ENCODE measurements at regions not wholly inside any gene's neighbourhood (a gene's known extent, or its start where the extent isn't known, plus 50 kb on each side); places are given as distances from the start of the nearest gene placed in this dataset.
"Not testable (repeated sequence)": the region's sequence is repeated elsewhere in the genome, so short reads cannot be mapped to it uniquely, and the experiment has no call there.

- DNase-seq (ENCODE audit: low read depth in 2 of 2) = no peak
Measured at GRCh38 chr3:69647511-69648110, 91.7 kb upstream of the MITF start.

GRCh38 chr3:69647081-69647480, 92.2 kb upstream of the MITF start:
- no peak for DNase-seq (ENCODE audit: low read depth in 2 of 2)

GRCh38 chr3:69646287-69647067, 92.8 kb upstream of the MITF start:
- DNase-seq (ENCODE audit: low read depth in 2 of 2) = no peak

- no peak for DNase-seq (ENCODE audit: low read depth in 2 of 2)
Measured at GRCh38 chr3:69642606-69643005, 96.7 kb upstream of the MITF start.

GRCh38 chr3:69639851-69640250, 99.4 kb upstream of the MITF start:
- DNase-seq (ENCODE audit: low read depth in 2 of 2) = no peak

- no peak for DNase-seq (ENCODE audit: low read depth in 2 of 2)
Measured at GRCh38 chr3:69628951-69629350, 110.3 kb upstream of the MITF start.

GRCh38 chr3:69613286-69613685, 126.0 kb upstream of the MITF start:
- no peak for DNase-seq (ENCODE audit: low read depth in 2 of 2)

- no peak for DNase-seq (ENCODE audit: low read depth in 2 of 2)
Measured at GRCh38 chr3:69612791-69613190, 126.5 kb upstream of the MITF start.

GRCh38 chr3:69609566-69609965, 129.7 kb upstream of the MITF start:
- DNase-seq (ENCODE audit: low read depth in 2 of 2) = not testable (repeated sequence)

- no peak for DNase-seq (ENCODE audit: low read depth in 2 of 2)
Measured at GRCh38 chr3:69607466-69608305, 131.6 kb upstream of the MITF start.

- DNase-seq (ENCODE audit: low read depth in 2 of 2) = no peak
Measured at GRCh38 chr3:69605867-69606266, 133.4 kb upstream of the MITF start.

GRCh38 chr3:69604735-69605450, 134.4 kb upstream of the MITF start:
- no peak for DNase-seq (ENCODE audit: low read depth in 2 of 2)

- no peak for DNase-seq (ENCODE audit: low read depth in 2 of 2)
Measured at GRCh38 chr3:69602112-69602511, 137.2 kb upstream of the MITF start.

- no peak for DNase-seq (ENCODE audit: low read depth in 2 of 2)
Measured at GRCh38 chr3:69594286-69594685, 145.0 kb upstream of the MITF start.

- no peak for DNase-seq (ENCODE audit: low read depth in 2 of 2)
Measured at GRCh38 chr3:69591164-69591736, 148.0 kb upstream of the MITF start.

- DNase-seq (ENCODE audit: low read depth in 2 of 2) = no peak
Measured at GRCh38 chr3:69590111-69590510, 149.2 kb upstream of the MITF start.

- DNase-seq (ENCODE audit: low read depth in 2 of 2) = no peak
Measured at GRCh38 chr3:69588170-69588569, 151.1 kb upstream of the MITF start.

- no peak for DNase-seq (ENCODE audit: low read depth in 2 of 2)
Measured at GRCh38 chr3:69585472-69585871, 153.8 kb upstream of the MITF start.

- no peak for DNase-seq (ENCODE audit: low read depth in 2 of 2)
Measured at GRCh38 chr3:69582044-69582443, 157.2 kb upstream of the MITF start.

GRCh38 chr3:69579306-69580041, 159.8 kb upstream of the MITF start:
- no peak for DNase-seq (ENCODE audit: low read depth in 2 of 2)

- DNase-seq (ENCODE audit: low read depth in 2 of 2) = no peak
Measured at GRCh38 chr3:69569520-69569919, 169.7 kb upstream of the MITF start.

Measured in stimulated activated CD4-positive, alpha-beta T cell treated with anti-CD3 and anti-CD28 coated beads, Interleukin-1b, Interleukin-23, amount 100 ng/mL, for 4 hours (primary cell).